ENCODE measurements at regions not wholly inside any gene's neighbourhood (a gene's known extent, or its start where the extent isn't known, plus 50 kb on each side); places are given as distances from the start of the nearest gene placed in this dataset.

- TF ChIP-seq CTCF (conservative IDR thresholded peaks at IDR 0.05 in 1 of 2, IDR thresholded peaks at IDR 0.05 in 1 of 2; ENCODE audit: extremely low read depth in 1 of 2, insufficient read depth in 1 of 2, low read depth in 1 of 2, low read length in 2 of 2) (no peak), EZH2 (IDR thresholded peaks at IDR 0.05; ENCODE audit: borderline replicate concordance, low read length) (no peak)
Observed at GRCh38 chr13:79141082-79141481, 265.0 kb downstream of the RBM26 start.

Data from mammary epithelial cell (primary cell).